GM12878 (cell line): ENCODE measurements at regions not wholly inside any gene's neighbourhood (a gene's known extent, or its start where the extent isn't known, plus 50 kb on each side); places are given as distances from the start of the nearest gene placed in this dataset.
"Not testable (repeated sequence)": the region's sequence is repeated elsewhere in the genome, so short reads cannot be mapped to it uniquely, and the experiment has no call there.

Experiments used
- BCL3 ChIP-seq: IDR thresholded peaks from 2 replicates; pipeline ENCODE4 v1.6.1; 2011; ENCODE audit warnings: borderline replicate concordance, low read depth, mild to moderate bottlenecking, moderate library complexity, low read length; ENCODE audit not compliant: insufficient read depth, poor library complexity, severe bottlenecking
- CTCF ChIP-seq, 3 experiments: IDR thresholded peaks in 2 of 3; conservative IDR thresholded peaks in 1 of 3; 2 replicates each; pipeline ENCODE4 v1.5.1; 2011; ENCODE audit warnings: low read depth in 3 of 3, low read length in 3 of 3, mild to moderate bottlenecking in 3 of 3, control low read depth in 2 of 3, moderate library complexity in 2 of 3, inconsistent platforms in 1 of 3, mixed read lengths in 1 of 3; ENCODE audit not compliant: control insufficient read depth in 2 of 3, insufficient read depth in 1 of 3; ENCODE audit errors: extremely low read depth in 1 of 3
- EZH2 ChIP-seq: IDR thresholded peaks from 2 replicates; pipeline ENCODE4 v1.6.1; 2012; ENCODE audit warnings: low read depth, mild to moderate bottlenecking, control low read depth, inconsistent platforms, low read length, borderline replicate concordance; ENCODE audit not compliant: control insufficient read depth
- FOS ChIP-seq: IDR thresholded peaks from 3 replicates; pipeline ENCODE4 v1.6.1; 2011; ENCODE audit warnings: borderline replicate concordance; ENCODE audit not compliant: insufficient read length; ENCODE audit errors: extremely low read depth
- HDGF ChIP-seq: fragments of 450-650 bp; IDR thresholded peaks from 2 replicates; pipeline ENCODE4 v1.6.1; 2016; ENCODE audit warnings: antibody characterized with exemption
- JUND ChIP-seq: IDR thresholded peaks from 2 replicates; pipeline ENCODE4 v1.6.1; 2012; ENCODE audit warnings: low read depth, mild to moderate bottlenecking, low read length, improper control_type of control experiment, moderate library complexity
- MXI1 ChIP-seq: fragments of 150-350 bp; IDR thresholded peaks from 2 replicates; pipeline ENCODE4 v1.6.1; 2011; ENCODE audit warnings: low read depth, mild to moderate bottlenecking, inconsistent platforms, low read length, improper control_type of control experiment
- POLR2AphosphoS5 ChIP-seq: IDR thresholded peaks from 2 replicates; pipeline ENCODE4 v1.6.1; 2011; ENCODE audit warnings: mild to moderate bottlenecking, low read length, inconsistent platforms
- RAD21 ChIP-seq: IDR thresholded peaks from 2 replicates; pipeline ENCODE4 v1.6.1; 2011; ENCODE audit warnings: mild to moderate bottlenecking, low read depth, low read length, moderate library complexity; ENCODE audit not compliant: insufficient read depth

- TF ChIP-seq EZH2; RAD21; MXI1; POLR2AphosphoS5; FOS; HDGF; JUND; BCL3; CTCF (IDR thresholded peaks at IDR 0.05 in 2 of 3, conservative IDR thresholded peaks at IDR 0.05 in 1 of 3; ENCODE audit: control insufficient read depth in 2 of 3, extremely low read depth in 1 of 3, insufficient read depth in 1 of 3, low read depth in 3 of 3, low read length in 3 of 3): not testable (repeated sequence)
Measured at GRCh38 chr5:12131020-12131419, 226.8 kb upstream of the CTNND2 start.
